OCI-LY3 (cell line): ENCODE measurements at regions not wholly inside any gene's neighbourhood (a gene's known extent, or its start where the extent isn't known, plus 50 kb on each side); places are given as distances from the start of the nearest gene placed in this dataset.

ENCODE experiments used
- H2AFZ ChIP-seq: fragments of 200-600, 300-600 bp; shearing (Covaris generic); 2 replicates; pipeline ENCODE4 v1.6.0; 2014; ENCODE audit warnings: antibody characterized with exemption, low read depth, low read length
- H3K27ac ChIP-seq: fragments of 200-600, 300-600 bp; sonication (generic); 2 replicates; pipeline ENCODE4 v1.5.1; 2014; ENCODE audit warnings: mild to moderate bottlenecking, low read length, moderate library complexity, mixed read lengths
- H3K27me3 ChIP-seq: fragments of 200-600, 300-600 bp; sonication (generic); 2 replicates; pipeline ENCODE4 v1.6.1; 2014; ENCODE audit warnings: low read depth, low read length, mixed read lengths
- H3K36me3 ChIP-seq: fragments of 200-600, 300-600 bp; sonication (generic); replicated peaks from 2 replicates; pipeline ENCODE3; 2014; ENCODE audit warnings: low read depth, low read length, mixed read lengths
- H3K4me1 ChIP-seq: fragments of 300-600, 200-600 bp; sonication (generic); 2 replicates; pipeline ENCODE4 v1.6.1; 2014; ENCODE audit warnings: low read length, mixed read lengths
- H3K4me2 ChIP-seq: fragments of 200-600, 300-600 bp; sonication (generic); 2 replicates; pipeline ENCODE4 v1.6.1; 2014; ENCODE audit warnings: low read length, mixed read lengths
- H3K4me3 ChIP-seq: fragments of 300-600, 200-600 bp; sonication (generic); 2 replicates; pipeline ENCODE4 v1.5.1; 2014; ENCODE audit warnings: antibody characterized with exemption, mild to moderate bottlenecking, low read length, moderate library complexity
- H3K79me2 ChIP-seq: fragments of 300-600, 200-600 bp; shearing (Covaris generic); 2 replicates; pipeline ENCODE4 v1.6.1; 2014; ENCODE audit warnings: mild to moderate bottlenecking, low read length, mixed read lengths
- H3K9ac ChIP-seq: fragments of 300-600, 200-600 bp; shearing (Covaris generic); 2 replicates; pipeline ENCODE4 v1.6.0; 2014; ENCODE audit warnings: mild to moderate bottlenecking, low read length, moderate library complexity
- H3K9me3 ChIP-seq: fragments of 200-600, 300-600 bp; shearing (Covaris generic); 2 replicates; pipeline ENCODE4 v1.6.1; 2014; ENCODE audit warnings: low read length, mixed read lengths; ENCODE audit not compliant: insufficient read depth
- H4K20me1 ChIP-seq: fragments of 200-600, 300-600 bp; sonication (generic); 2 replicates; pipeline ENCODE4 v1.6.1; 2016; ENCODE audit warnings: low read length, mixed read lengths; ENCODE audit not compliant: insufficient read depth
- CTCF ChIP-seq: fragments of 200-600, 300-600 bp; sonication (generic); IDR thresholded peaks from 2 replicates; pipeline ENCODE4 v1.5.1; 2014; ENCODE audit warnings: antibody characterized with exemption, low read length, low read depth
- EZH2phosphoT487 ChIP-seq: fragments of 200-600 bp; shearing (Covaris generic); IDR thresholded peaks from 2 replicates; pipeline ENCODE4 v1.6.1; 2018; ENCODE audit warnings: antibody characterized with exemption, mixed run types, low read depth

GRCh38 chr1:184254849-184255248, 132.0 kb upstream of the C1orf21 start:
- peaks cover 20% of the 10 kb centered on the region for H3K27me3 ChIP-seq
- no peak overlapping the region for H3K9ac ChIP-seq
- H4K20me1 ChIP-seq = no peaks in the 10 kb centered on the region
- H3K9me3 ChIP-seq = no peaks in the 10 kb centered on the region
- H3K4me3 ChIP-seq = no peak overlapping the region
- H3K4me1 ChIP-seq = no peaks in the 10 kb centered on the region
- no peak overlapping the region for H3K27ac ChIP-seq
- H3K4me2 ChIP-seq = no peak overlapping the region
- H2AFZ ChIP-seq = no peak overlapping the region
- TF ChIP-seq EZH2phosphoT487 = no peak
- no peak for TF ChIP-seq CTCF
- H3K79me2 ChIP-seq = no peaks in the 10 kb centered on the region
- no peaks in the 10 kb centered on the region for H3K36me3 ChIP-seq

GRCh38 chr1:184255560-184255959, 131.3 kb upstream of the C1orf21 start:
- no peaks in the 10 kb centered on the region for H3K36me3 ChIP-seq
- TF ChIP-seq CTCF (no peak), EZH2phosphoT487 (no peak)
- no peak overlapping the region for H3K27ac ChIP-seq
- no peaks in the 10 kb centered on the region for H3K79me2 ChIP-seq
- peaks cover 15% of the 10 kb centered on the region for H3K27me3 ChIP-seq
- no peaks in the 10 kb centered on the region for H3K4me1 ChIP-seq
- H3K4me2 ChIP-seq = no peak overlapping the region
- H2AFZ ChIP-seq = no peak overlapping the region
- H3K9me3 ChIP-seq = no peaks in the 10 kb centered on the region
- H3K4me3 ChIP-seq = no peak overlapping the region
- no peak overlapping the region for H3K9ac ChIP-seq
- H4K20me1 ChIP-seq = no peaks in the 10 kb centered on the region

- TF ChIP-seq EZH2phosphoT487 = no peak
- H3K27ac ChIP-seq = no peak overlapping the region
Observed at GRCh38 chr1:184257873-184258272, 129.0 kb upstream of the C1orf21 start.

GRCh38 chr1:184258525-184258924, 128.3 kb upstream of the C1orf21 start:
- Histone ChIP-seq H3K79me2 (no peaks in the 10 kb centered on the region), H3K9me3 (no peaks in the 10 kb centered on the region), H4K20me1 (no peaks in the 10 kb centered on the region), H2AFZ (no peak overlapping the region), H3K4me2 (no peak overlapping the region), H3K27ac (no peak overlapping the region), H3K9ac (no peak overlapping the region), H3K4me1 (no peaks in the 10 kb centered on the region), H3K36me3 (no peaks in the 10 kb centered on the region), H3K27me3 (peaks cover 16% of the 10 kb centered on the region), H3K4me3 (no peak overlapping the region)
- no peak for TF ChIP-seq CTCF
- no peak for TF ChIP-seq EZH2phosphoT487

More at GRCh38 chr1:184257873-184258272, 129.0 kb upstream of the C1orf21 start:
- Histone ChIP-seq H3K9me3 (no peaks in the 10 kb centered on the region), H3K4me1 (no peaks in the 10 kb centered on the region), H3K27me3 (peaks cover 16% of the 10 kb centered on the region), H3K36me3 (no peaks in the 10 kb centered on the region), H3K9ac (no peak overlapping the region), H2AFZ (no peak overlapping the region), H4K20me1 (no peaks in the 10 kb centered on the region), H3K79me2 (no peaks in the 10 kb centered on the region), H3K4me3 (no peak overlapping the region), H3K4me2 (no peak overlapping the region)

- H3K9ac ChIP-seq = no peak overlapping the region
- H3K36me3 ChIP-seq = no peaks in the 10 kb centered on the region
- TF ChIP-seq CTCF (no peak), EZH2phosphoT487 (no peak)
- peaks cover 18% of the 10 kb centered on the region for H3K27me3 ChIP-seq
- H3K9me3 ChIP-seq = no peaks in the 10 kb centered on the region
- no peaks in the 10 kb centered on the region for H3K4me1 ChIP-seq
- no peak overlapping the region for H2AFZ ChIP-seq
- H3K4me3 ChIP-seq = no peak overlapping the region
- no peaks in the 10 kb centered on the region for H3K79me2 ChIP-seq
- H3K27ac ChIP-seq = no peak overlapping the region
- H3K4me2 ChIP-seq = no peak overlapping the region
- H4K20me1 ChIP-seq = no peaks in the 10 kb centered on the region
Observed at GRCh38 chr1:184260382-184260781, 126.4 kb upstream of the C1orf21 start.
